Ectodermal cell (in vitro differentiated cells): ENCODE measurements at regions not wholly inside any gene's neighbourhood (a gene's known extent, or its start where the extent isn't known, plus 50 kb on each side); places are given as distances from the start of the nearest gene placed in this dataset.

Experiments used
- H3K27ac ChIP-seq: 2 replicates; pipeline ENCODE4 v1.7.0; 2013; ENCODE audit warnings: mild to moderate bottlenecking, low read depth, low read length; ENCODE audit not compliant: insufficient read depth, poor library complexity, severe bottlenecking
- H3K27me3 ChIP-seq: 2 replicates; pipeline ENCODE4 v1.7.0; 2013; ENCODE audit warnings: mild to moderate bottlenecking, low read length; ENCODE audit not compliant: insufficient read depth, control insufficient read depth, poor library complexity, severe bottlenecking
- H3K36me3 ChIP-seq: one replicate; pipeline ENCODE4 v1.7.0; 2013; ENCODE audit warnings: low read length; ENCODE audit not compliant: control insufficient read depth, insufficient read depth
- H3K4me1 ChIP-seq: one replicate; pipeline ENCODE4 v1.7.0; 2013; ENCODE audit warnings: low read length; ENCODE audit not compliant: control insufficient read depth, insufficient read depth
- H3K4me3 ChIP-seq: 2 replicates; pipeline ENCODE4 v1.7.0; 2013; ENCODE audit warnings: low read depth, low read length, control low read depth; ENCODE audit not compliant: insufficient read depth
- H3K9me3 ChIP-seq: 2 replicates; pipeline ENCODE4 v1.7.0; 2013; ENCODE audit warnings: mild to moderate bottlenecking, low read length, moderate library complexity; ENCODE audit not compliant: control insufficient read depth
- WGBS, 2 experiments: methylation state at CpG; one replicate each; pipeline ENCODE4 v1.1.7; 2013; ENCODE audit warnings: missing lambda C conversion rate in 2 of 2; 5-methylcytosine and 5-hydroxymethylcytosine counted together

DNA sequence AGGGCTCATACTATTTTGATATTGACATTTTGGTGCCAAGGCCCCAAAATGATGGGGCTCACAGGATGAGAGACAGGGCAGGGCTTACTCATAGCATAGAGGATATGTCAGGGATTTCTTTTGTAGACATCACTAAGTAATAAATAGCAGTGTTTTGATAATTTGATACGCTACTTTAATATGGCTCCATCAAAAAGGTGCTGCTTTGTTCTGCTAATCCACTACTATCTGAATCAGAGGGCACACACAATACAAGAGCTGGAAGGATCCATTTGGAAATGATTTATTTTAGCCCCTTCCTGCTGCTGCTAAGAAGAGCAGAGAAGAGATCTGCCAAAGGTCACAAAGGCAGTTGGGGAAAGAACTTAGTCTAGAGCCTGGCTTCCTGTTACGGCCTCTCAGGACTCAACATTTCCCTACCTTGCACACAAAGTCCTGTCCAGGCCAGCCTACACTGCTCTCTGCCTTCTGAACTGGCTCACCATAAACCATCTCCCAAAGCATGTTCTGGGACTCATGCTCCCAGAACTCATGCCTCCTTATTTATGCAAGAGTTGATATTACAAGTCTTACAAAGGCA is 261.3 kb upstream of the ARHGAP20 start:
- Histone ChIP-seq H3K4me1 (no peaks in the 10 kb centered on the region), H3K36me3 (no peaks in the 10 kb centered on the region), H3K27ac (no peak overlapping the region), H3K27me3 (no peaks in the 10 kb centered on the region), H3K9me3 (no peaks in the 10 kb centered on the region), H3K4me3 (no peak overlapping the region)
- 72 to 77% methylated on average over 2 of the region's 2 CpGs for WGBS, 2 experiments

DNA sequence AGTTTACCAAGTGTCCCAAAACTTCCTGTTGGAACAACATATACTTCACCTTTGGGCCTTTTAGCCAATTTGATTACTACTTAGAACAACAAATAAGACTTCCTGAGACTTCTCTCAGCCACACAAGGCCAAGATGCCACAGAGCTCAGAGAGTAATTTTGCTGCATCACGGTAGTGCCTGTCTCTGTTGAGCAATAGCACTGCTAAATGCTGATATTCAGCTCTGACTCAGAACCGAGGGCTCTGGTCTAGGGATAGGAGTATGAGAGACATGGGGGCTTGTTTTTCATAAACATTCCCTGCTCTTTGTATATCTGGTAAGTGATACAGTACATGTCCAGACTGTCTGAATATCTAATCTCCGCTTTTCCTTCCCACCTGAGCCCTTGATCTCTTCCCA is 260.4 kb upstream of the ARHGAP20 start:
- no peak overlapping the region for H3K27ac ChIP-seq
- WGBS, 2 experiments: 89 to 95% methylated on average over 2 to 3 of the region's 3 CpGs
- H3K4me1 ChIP-seq: no peaks in the 10 kb centered on the region
- no peaks in the 10 kb centered on the region for H3K27me3 ChIP-seq
- H3K36me3 ChIP-seq: no peaks in the 10 kb centered on the region
- H3K9me3 ChIP-seq: no peaks in the 10 kb centered on the region
- no peak overlapping the region for H3K4me3 ChIP-seq

- no peaks in the 10 kb centered on the region for H3K9me3 ChIP-seq
- WGBS, 2 experiments: 92 to 95% methylated on average over 1 of the region's 1 CpG
- no peaks in the 10 kb centered on the region for H3K4me1 ChIP-seq
- no peak overlapping the region for H3K4me3 ChIP-seq
- no peak overlapping the region for H3K27ac ChIP-seq
- H3K36me3 ChIP-seq: no peaks in the 10 kb centered on the region
- H3K27me3 ChIP-seq: no peaks in the 10 kb centered on the region
Observed at GRCh38 chr11:110972106-110972505, 259.9 kb upstream of the ARHGAP20 start.

GRCh38 chr11:110971140-110971539 is 258.9 kb upstream of the ARHGAP20 start:
- Histone ChIP-seq H3K36me3 (no peaks in the 10 kb centered on the region), H3K27ac (no peak overlapping the region), H3K4me1 (no peaks in the 10 kb centered on the region), H3K27me3 (no peaks in the 10 kb centered on the region), H3K9me3 (no peaks in the 10 kb centered on the region), H3K4me3 (no peak overlapping the region)
- 92% methylated on average over 1 of the region's 1 CpG for WGBS, 2 experiments

GRCh38 chr11:110968348-110969062 is 256.3 kb upstream of the ARHGAP20 start:
- no peaks in the 10 kb centered on the region for H3K9me3 ChIP-seq
- no peak overlapping the region for H3K27ac ChIP-seq
- 94 to 95% methylated on average over 4 of the region's 4 CpGs for WGBS, 2 experiments
- H3K4me1 ChIP-seq: no peaks in the 10 kb centered on the region
- H3K4me3 ChIP-seq: no peak overlapping the region
- no peaks in the 10 kb centered on the region for H3K27me3 ChIP-seq
- H3K36me3 ChIP-seq: no peaks in the 10 kb centered on the region

DNA sequence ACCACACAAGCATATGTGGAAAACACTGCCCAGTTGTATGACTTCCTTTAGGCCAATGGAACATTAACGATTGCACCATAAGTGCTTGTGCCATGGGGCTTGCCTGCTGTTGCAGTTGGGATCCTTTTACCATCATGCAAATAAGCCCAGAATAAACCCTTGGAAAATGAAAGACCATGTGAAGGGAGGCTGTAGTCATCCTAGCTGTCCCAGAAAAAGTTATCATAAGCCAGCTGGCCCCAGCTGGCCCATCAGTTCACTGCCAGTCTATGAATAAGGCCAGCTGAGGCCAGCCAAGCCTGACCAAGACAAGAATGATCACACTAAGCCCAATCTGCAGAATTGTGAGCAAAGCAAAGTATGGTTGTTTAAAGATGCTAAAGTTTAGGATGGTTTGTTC is 253.9 kb upstream of the ARHGAP20 start:
- no peak overlapping the region for H3K27ac ChIP-seq
- no peaks in the 10 kb centered on the region for H3K4me1 ChIP-seq
- H3K9me3 ChIP-seq: no peaks in the 10 kb centered on the region
- H3K4me3 ChIP-seq: no peak overlapping the region
- 91 to 100% methylated on average over 1 of the region's 1 CpG for WGBS, 2 experiments
- H3K36me3 ChIP-seq: no peaks in the 10 kb centered on the region
- no peaks in the 10 kb centered on the region for H3K27me3 ChIP-seq

DNA sequence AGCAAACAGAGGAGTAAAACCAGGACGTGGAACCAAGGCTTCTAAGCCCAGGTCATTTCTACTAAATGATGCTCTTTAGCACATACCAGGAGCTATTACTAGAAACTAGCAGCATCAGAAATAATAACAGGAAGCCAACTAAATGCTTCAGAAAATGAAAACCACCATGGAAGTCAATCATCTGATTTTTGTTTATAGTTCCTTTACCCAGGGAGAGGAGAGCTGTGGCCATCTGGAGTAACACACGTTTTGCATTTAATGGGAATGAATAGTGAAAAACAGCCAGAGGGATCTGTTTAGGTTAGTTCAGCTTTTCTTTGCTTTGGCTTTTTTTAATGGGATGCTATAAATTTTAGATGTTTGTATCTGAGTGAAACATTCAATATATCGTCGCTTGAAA is 250.7 kb upstream of the ARHGAP20 start:
- Histone ChIP-seq H3K9me3 (no peaks in the 10 kb centered on the region), H3K4me1 (no peaks in the 10 kb centered on the region)
- WGBS, 2 experiments: 75 to 79% methylated on average over 2 to 4 of the region's 4 CpGs

GRCh38 chr11:110960167-110960566 is 247.9 kb upstream of the ARHGAP20 start:
- Histone ChIP-seq H3K9me3 (no peaks in the 10 kb centered on the region), H3K36me3 (no peaks in the 10 kb centered on the region), H3K27me3 (no peaks in the 10 kb centered on the region), H3K27ac (no peak overlapping the region), H3K4me1 (no peaks in the 10 kb centered on the region), H3K4me3 (no peak overlapping the region)
- 82 to 92% methylated on average over 3 of the region's 3 CpGs for WGBS, 2 experiments

More for the DNA sequence above, 250.7 kb upstream of the ARHGAP20 start:
- Histone ChIP-seq H3K4me3 (no peak overlapping the region), H3K27me3 (no peaks in the 10 kb centered on the region), H3K27ac (no peak overlapping the region), H3K36me3 (no peaks in the 10 kb centered on the region)

DNA sequence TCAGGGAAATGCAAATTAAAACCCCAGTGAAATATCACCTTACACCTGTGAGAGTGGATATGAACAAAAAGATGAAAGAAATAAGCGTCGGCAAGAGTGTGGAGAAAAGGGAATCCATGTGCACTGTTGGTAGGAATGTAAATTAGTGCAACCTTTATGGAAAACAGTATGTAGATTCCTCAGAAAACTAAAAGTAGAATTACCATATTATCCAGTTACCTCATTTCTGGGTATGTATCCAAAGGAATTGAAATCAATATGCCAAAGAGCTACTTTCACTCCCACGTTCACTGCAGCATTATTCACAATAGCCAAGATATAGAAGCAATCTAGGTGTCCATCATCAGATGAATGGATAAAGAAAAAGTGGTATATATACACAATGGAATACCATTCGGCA is 246.0 kb upstream of the ARHGAP20 start:
- Histone ChIP-seq H3K36me3 (no peaks in the 10 kb centered on the region), H3K27ac (no peak overlapping the region), H3K9me3 (no peaks in the 10 kb centered on the region), H3K4me3 (no peak overlapping the region), H3K27me3 (no peaks in the 10 kb centered on the region), H3K4me1 (no peaks in the 10 kb centered on the region)
- WGBS, 2 experiments: 84 to 90% methylated on average over 2 to 4 of the region's 4 CpGs

DNA sequence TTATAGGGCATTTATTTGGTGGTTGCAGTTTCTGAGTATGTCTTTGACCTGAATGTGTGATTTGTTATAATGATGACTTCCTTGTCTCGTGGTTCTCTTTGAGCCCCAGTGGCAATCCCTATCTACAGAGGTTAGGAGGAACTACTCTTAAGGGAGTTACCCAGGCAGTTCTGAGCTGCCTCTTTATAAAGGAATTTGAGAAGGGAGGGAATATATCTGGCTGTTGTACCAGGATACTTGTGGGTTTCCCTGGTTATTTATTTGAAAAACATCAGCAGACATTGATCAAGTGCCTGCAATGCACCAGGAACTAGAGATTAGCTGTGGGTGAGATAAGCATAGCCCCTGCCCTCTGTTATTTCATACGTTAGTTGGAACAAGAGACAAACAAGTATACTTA is 243.5 kb upstream of the ARHGAP20 start:
- Histone ChIP-seq H3K4me1 (no peaks in the 10 kb centered on the region), H3K27me3 (no peaks in the 10 kb centered on the region), H3K4me3 (no peak overlapping the region), H3K9me3 (no peaks in the 10 kb centered on the region), H3K36me3 (no peaks in the 10 kb centered on the region), H3K27ac (no peak overlapping the region)
- WGBS, 2 experiments: 100% methylated on average over 1 to 2 of the region's 2 CpGs
